ENCODE measurements at regions not wholly inside any gene's neighbourhood (a gene's known extent, or its start where the extent isn't known, plus 50 kb on each side); places are given as distances from the start of the nearest gene placed in this dataset.

- no peak overlapping the region for H3K4me3 ChIP-seq
- H3K27me3 ChIP-seq = no peaks in the 10 kb centered on the region
- no peaks in the 10 kb centered on the region for H3K36me3 ChIP-seq
- DNase-seq (ENCODE audit: extremely low spot score) = no peak
- TF ChIP-seq POLR2A (IDR thresholded peaks at IDR 0.05; ENCODE audit: low read depth) = no peak
- TF ChIP-seq CTCF (IDR thresholded peaks at IDR 0.05) = no peak
- no peak for TF ChIP-seq EP300 (IDR thresholded peaks at IDR 0.05)
- no peak for TF ChIP-seq POLR2AphosphoS5 (IDR thresholded peaks at IDR 0.05)
- no peak overlapping the region for H3K27ac ChIP-seq (replicated peaks in 1 of 4)
- no peaks in the 10 kb centered on the region for H3K9me3 ChIP-seq
- intact Hi-C loops (cut with DNase I) = no loop called here
- no peaks in the 10 kb centered on the region for H3K4me1 ChIP-seq
- WGBS = 76% methylated on average over 10 of the region's 10 CpGs
Observed at GRCh38 chr17:70661342-70662222, 492.2 kb downstream of the KCNJ2 start.

GRCh38 chr17:70668276-70668937 lies 499.1 kb downstream of the KCNJ2 start:
- no peak for TF ChIP-seq CTCF (IDR thresholded peaks at IDR 0.05)
- TF ChIP-seq EP300 (IDR thresholded peaks at IDR 0.05) = no peak
- no peak for TF ChIP-seq POLR2AphosphoS5 (IDR thresholded peaks at IDR 0.05)
- TF ChIP-seq POLR2A (IDR thresholded peaks at IDR 0.05; ENCODE audit: low read depth) = no peak
- Histone ChIP-seq H3K27me3 (no peaks in the 10 kb centered on the region), H3K4me1 (no peaks in the 10 kb centered on the region), H3K9me3 (no peaks in the 10 kb centered on the region), H3K36me3 (no peaks in the 10 kb centered on the region), H3K27ac (replicated peaks in 1 of 4) (no peak overlapping the region), H3K4me3 (no peak overlapping the region)
- WGBS = 94% methylated on average over 10 of the region's 10 CpGs
- no peak for DNase-seq (ENCODE audit: extremely low spot score)
- intact Hi-C loops (cut with DNase I) = no loop called here

GRCh38 chr17:70668938-70669778 lies 499.8 kb downstream of the KCNJ2 start:
- Histone ChIP-seq H3K4me3 (no peak overlapping the region), H3K27me3 (no peaks in the 10 kb centered on the region), H3K36me3 (no peaks in the 10 kb centered on the region), H3K9me3 (no peaks in the 10 kb centered on the region), H3K4me1 (no peaks in the 10 kb centered on the region), H3K27ac (replicated peaks in 1 of 4) (no peak overlapping the region)
- no peak for TF ChIP-seq POLR2AphosphoS5 (IDR thresholded peaks at IDR 0.05)
- TF ChIP-seq CTCF (IDR thresholded peaks at IDR 0.05) = no peak
- no peak for TF ChIP-seq POLR2A (IDR thresholded peaks at IDR 0.05; ENCODE audit: low read depth)
- no peak for TF ChIP-seq EP300 (IDR thresholded peaks at IDR 0.05)
- intact Hi-C loops (cut with DNase I) = no loop called here
- DNase-seq (ENCODE audit: extremely low spot score) = no peak
- 92% methylated on average over 10 of the region's 13 CpGs for WGBS

GRCh38 chr17:70674061-70674460 lies 504.7 kb downstream of the KCNJ2 start:
- Histone ChIP-seq H3K27me3 (no peaks in the 10 kb centered on the region), H3K27ac (replicated peaks in 1 of 4) (no peak overlapping the region), H3K4me3 (no peak overlapping the region), H3K36me3 (no peaks in the 10 kb centered on the region), H3K4me1 (no peaks in the 10 kb centered on the region), H3K9me3 (no peaks in the 10 kb centered on the region)
- TF ChIP-seq EP300 (IDR thresholded peaks at IDR 0.05) (no peak), CTCF (IDR thresholded peaks at IDR 0.05) (no peak), POLR2AphosphoS5 (IDR thresholded peaks at IDR 0.05) (no peak), POLR2A (IDR thresholded peaks at IDR 0.05; ENCODE audit: low read depth) (no peak)
- intact Hi-C loops (cut with DNase I) = no loop called here
- no peak for DNase-seq (ENCODE audit: extremely low spot score)
- 77% methylated on average over 2 of the region's 2 CpGs for WGBS
